ENCODE measurements at regions not wholly inside any gene's neighbourhood (a gene's known extent, or its start where the extent isn't known, plus 50 kb on each side); places are given as distances from the start of the nearest gene placed in this dataset.

DNA sequence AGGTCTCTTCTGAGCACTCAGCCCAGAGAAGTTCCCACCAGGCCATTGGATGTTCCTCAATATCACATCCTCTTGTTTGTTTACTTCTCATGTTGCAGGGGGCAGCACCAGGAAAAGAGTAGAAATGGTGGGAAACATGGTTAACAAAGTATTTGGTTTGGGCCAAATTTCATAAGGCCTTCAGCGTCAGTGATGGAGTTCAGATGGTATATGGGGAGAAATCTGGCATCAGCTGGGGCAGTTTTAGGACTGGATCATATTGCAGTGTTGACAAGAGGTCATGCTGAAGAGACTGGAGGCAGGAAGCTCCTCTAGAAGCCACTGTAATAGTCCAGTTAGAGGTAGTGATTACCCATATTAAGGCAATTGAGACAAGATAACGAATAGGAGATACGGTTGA is 200.0 kb downstream of the WDR11 start:
- no peak overlapping the region for H3K27ac Mint-ChIP-seq
- ATAC-seq, result no peak
- no peaks in the 10 kb centered on the region for H3K4me1 ChIP-seq (ENCODE audit: insufficient read depth)
- 0 out of 2 replicates have a peak, but pooled peaks cover 4% of the 10 kb centered on the region for H3K9me2 ChIP-seq (ENCODE audit: insufficient read depth)
- H3K27me3 Mint-ChIP-seq (ENCODE audit: insufficient read depth, low read depth, poor library complexity), result peaks cover 2% of the 10 kb centered on the region
- no peaks in the 10 kb centered on the region for H3K36me3 ChIP-seq (ENCODE audit: insufficient read depth)
- TF ChIP-seq, protein P1, sequence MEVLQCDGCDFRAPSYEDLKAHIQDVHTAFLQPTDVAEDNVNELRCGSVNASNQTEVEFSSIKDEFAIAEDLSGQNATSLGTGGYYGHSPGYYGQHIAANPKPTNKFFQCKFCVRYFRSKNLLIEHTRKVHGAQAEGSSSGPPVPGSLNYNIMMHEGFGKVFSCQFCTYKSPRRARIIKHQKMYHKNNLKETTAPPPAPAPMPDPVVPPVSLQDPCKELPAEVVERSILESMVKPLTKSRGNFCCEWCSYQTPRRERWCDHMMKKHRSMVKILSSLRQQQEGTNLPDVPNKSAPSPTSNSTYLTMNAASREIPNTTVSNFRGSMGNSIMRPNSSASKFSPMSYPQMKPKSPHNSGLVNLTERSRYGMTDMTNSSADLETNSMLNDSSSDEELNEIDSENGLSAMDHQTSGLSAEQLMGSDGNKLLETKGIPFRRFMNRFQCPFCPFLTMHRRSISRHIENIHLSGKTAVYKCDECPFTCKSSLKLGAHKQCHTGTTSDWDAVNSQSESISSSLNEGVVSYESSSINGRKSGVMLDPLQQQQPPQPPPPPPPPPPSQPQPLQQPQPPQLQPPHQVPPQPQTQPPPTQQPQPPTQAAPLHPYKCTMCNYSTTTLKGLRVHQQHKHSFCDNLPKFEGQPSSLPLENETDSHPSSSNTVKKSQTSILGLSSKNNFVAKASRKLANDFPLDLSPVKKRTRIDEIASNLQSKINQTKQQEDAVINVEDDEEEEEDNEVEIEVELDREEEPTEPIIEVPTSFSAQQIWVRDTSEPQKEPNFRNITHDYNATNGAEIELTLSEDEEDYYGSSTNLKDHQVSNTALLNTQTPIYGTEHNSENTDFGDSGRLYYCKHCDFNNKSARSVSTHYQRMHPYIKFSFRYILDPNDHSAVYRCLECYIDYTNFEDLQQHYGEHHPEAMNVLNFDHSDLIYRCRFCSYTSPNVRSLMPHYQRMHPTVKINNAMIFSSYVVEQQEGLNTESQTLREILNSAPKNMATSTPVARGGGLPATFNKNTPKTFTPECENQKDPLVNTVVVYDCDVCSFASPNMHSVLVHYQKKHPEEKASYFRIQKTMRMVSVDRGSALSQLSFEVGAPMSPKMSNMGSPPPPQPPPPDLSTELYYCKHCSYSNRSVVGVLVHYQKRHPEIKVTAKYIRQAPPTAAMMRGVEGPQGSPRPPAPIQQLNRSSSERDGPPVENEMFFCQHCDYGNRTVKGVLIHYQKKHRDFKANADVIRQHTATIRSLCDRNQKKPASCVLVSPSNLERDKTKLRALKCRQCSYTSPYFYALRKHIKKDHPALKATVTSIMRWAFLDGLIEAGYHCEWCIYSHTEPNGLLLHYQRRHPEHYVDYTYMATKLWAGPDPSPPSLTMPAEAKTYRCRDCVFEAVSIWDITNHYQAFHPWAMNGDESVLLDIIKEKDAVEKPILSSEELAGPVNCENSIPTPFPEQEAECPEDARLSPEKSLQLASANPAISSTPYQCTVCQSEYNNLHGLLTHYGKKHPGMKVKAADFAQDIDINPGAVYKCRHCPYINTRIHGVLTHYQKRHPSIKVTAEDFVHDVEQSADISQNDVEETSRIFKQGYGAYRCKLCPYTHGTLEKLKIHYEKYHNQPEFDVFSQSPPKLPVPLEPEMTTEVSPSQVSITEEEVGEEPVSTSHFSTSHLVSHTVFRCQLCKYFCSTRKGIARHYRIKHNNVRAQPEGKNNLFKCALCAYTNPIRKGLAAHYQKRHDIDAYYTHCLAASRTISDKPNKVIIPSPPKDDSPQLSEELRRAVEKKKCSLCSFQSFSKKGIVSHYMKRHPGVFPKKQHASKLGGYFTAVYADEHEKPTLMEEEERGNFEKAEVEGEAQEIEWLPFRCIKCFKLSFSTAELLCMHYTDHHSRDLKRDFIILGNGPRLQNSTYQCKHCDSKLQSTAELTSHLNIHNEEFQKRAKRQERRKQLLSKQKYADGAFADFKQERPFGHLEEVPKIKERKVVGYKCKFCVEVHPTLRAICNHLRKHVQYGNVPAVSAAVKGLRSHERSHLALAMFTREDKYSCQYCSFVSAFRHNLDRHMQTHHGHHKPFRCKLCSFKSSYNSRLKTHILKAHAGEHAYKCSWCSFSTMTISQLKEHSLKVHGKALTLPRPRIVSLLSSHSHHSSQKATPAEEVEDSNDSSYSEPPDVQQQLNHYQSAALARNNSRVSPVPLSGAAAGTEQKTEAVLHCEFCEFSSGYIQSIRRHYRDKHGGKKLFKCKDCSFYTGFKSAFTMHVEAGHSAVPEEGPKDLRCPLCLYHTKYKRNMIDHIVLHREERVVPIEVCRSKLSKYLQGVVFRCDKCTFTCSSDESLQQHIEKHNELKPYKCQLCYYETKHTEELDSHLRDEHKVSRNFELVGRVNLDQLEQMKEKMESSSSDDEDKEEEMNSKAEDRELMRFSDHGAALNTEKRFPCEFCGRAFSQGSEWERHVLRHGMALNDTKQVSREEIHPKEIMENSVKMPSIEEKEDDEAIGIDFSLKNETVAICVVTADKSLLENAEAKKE (CRISPR knock-in tag; IDR thresholded peaks at IDR 0.05), result no peak
- TF ChIP-seq ZNF331 (CRISPR knock-in tag; IDR thresholded peaks at IDR 0.05; ENCODE audit: low read depth), result no peak
- no peak for TF ChIP-seq POLR2AphosphoS5 (IDR thresholded peaks at IDR 0.05; ENCODE audit: low read depth)
- TF ChIP-seq EZH2phosphoT487 (IDR thresholded peaks at IDR 0.05; ENCODE audit: unreplicated experiment), result no peak
- no peak for TF ChIP-seq EZH2 (IDR thresholded peaks at IDR 0.05; ENCODE audit: low read depth, unreplicated experiment)
- TF ChIP-seq STAT1 (IDR thresholded peaks at IDR 0.05; ENCODE audit: unreplicated experiment), result no peak
- no peak for TF ChIP-seq NANOG (IDR thresholded peaks at IDR 0.05; ENCODE audit: borderline replicate concordance)
- TF ChIP-seq, protein P2, sequence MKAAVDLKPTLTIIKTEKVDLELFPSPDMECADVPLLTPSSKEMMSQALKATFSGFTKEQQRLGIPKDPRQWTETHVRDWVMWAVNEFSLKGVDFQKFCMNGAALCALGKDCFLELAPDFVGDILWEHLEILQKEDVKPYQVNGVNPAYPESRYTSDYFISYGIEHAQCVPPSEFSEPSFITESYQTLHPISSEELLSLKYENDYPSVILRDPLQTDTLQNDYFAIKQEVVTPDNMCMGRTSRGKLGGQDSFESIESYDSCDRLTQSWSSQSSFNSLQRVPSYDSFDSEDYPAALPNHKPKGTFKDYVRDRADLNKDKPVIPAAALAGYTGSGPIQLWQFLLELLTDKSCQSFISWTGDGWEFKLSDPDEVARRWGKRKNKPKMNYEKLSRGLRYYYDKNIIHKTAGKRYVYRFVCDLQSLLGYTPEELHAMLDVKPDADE (IDR thresholded peaks at IDR 0.05), result no peak
- no peak for TF ChIP-seq CREB1 (CRISPR knock-in tag; IDR thresholded peaks at IDR 0.05; ENCODE audit: low read depth)
- no peak for TF ChIP-seq ZNF114 (CRISPR knock-in tag; IDR thresholded peaks at IDR 0.05)
- TF ChIP-seq, protein P3, sequence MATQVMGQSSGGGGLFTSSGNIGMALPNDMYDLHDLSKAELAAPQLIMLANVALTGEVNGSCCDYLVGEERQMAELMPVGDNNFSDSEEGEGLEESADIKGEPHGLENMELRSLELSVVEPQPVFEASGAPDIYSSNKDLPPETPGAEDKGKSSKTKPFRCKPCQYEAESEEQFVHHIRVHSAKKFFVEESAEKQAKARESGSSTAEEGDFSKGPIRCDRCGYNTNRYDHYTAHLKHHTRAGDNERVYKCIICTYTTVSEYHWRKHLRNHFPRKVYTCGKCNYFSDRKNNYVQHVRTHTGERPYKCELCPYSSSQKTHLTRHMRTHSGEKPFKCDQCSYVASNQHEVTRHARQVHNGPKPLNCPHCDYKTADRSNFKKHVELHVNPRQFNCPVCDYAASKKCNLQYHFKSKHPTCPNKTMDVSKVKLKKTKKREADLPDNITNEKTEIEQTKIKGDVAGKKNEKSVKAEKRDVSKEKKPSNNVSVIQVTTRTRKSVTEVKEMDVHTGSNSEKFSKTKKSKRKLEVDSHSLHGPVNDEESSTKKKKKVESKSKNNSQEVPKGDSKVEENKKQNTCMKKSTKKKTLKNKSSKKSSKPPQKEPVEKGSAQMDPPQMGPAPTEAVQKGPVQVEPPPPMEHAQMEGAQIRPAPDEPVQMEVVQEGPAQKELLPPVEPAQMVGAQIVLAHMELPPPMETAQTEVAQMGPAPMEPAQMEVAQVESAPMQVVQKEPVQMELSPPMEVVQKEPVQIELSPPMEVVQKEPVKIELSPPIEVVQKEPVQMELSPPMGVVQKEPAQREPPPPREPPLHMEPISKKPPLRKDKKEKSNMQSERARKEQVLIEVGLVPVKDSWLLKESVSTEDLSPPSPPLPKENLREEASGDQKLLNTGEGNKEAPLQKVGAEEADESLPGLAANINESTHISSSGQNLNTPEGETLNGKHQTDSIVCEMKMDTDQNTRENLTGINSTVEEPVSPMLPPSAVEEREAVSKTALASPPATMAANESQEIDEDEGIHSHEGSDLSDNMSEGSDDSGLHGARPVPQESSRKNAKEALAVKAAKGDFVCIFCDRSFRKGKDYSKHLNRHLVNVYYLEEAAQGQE (IDR thresholded peaks at IDR 0.05; ENCODE audit: unreplicated experiment), result no peak
- TF ChIP-seq, protein P4, sequence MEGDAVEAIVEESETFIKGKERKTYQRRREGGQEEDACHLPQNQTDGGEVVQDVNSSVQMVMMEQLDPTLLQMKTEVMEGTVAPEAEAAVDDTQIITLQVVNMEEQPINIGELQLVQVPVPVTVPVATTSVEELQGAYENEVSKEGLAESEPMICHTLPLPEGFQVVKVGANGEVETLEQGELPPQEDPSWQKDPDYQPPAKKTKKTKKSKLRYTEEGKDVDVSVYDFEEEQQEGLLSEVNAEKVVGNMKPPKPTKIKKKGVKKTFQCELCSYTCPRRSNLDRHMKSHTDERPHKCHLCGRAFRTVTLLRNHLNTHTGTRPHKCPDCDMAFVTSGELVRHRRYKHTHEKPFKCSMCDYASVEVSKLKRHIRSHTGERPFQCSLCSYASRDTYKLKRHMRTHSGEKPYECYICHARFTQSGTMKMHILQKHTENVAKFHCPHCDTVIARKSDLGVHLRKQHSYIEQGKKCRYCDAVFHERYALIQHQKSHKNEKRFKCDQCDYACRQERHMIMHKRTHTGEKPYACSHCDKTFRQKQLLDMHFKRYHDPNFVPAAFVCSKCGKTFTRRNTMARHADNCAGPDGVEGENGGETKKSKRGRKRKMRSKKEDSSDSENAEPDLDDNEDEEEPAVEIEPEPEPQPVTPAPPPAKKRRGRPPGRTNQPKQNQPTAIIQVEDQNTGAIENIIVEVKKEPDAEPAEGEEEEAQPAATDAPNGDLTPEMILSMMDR (conservative IDR thresholded peaks at IDR 0.05; ENCODE audit: low read depth in 2 of 2), result no peak
- no peak for TF ChIP-seq JUNB (IDR thresholded peaks at IDR 0.05; ENCODE audit: unreplicated experiment)
- no peaks in the 10 kb centered on the region for H3K79me2 ChIP-seq (replicated peaks; ENCODE audit: insufficient read depth)
- no peak overlapping the region for H3K4me3 ChIP-seq
- no peaks in the 10 kb centered on the region for H3K9me3 Mint-ChIP-seq
- no peaks in the 10 kb centered on the region for H3K4me1 Mint-ChIP-seq
- H3F3A ChIP-seq (replicated peaks; ENCODE audit: low read depth), result no peaks in the 10 kb centered on the region
- H3K4me3 Mint-ChIP-seq, result no peak overlapping the region
- H2AFZ ChIP-seq, result no peak overlapping the region
- H3K36me3 Mint-ChIP-seq (ENCODE audit: low read depth), result no peaks in the 10 kb centered on the region
- no peak for DNase-seq (ENCODE audit: low spot score)
- no peaks in the 10 kb centered on the region for H3K27me3 ChIP-seq (ENCODE audit: insufficient read depth)
- no peak overlapping the region for H3K27ac ChIP-seq (ENCODE audit: low read depth)
- H3K4me2 ChIP-seq, result no peak overlapping the region
- H4K20me1 ChIP-seq (replicated peaks; ENCODE audit: insufficient read depth), result no peaks in the 10 kb centered on the region

Data from GM23338 (cell line).